GM10248 (cell line): ENCODE measurements at regions not wholly inside any gene's neighbourhood (a gene's known extent, or its start where the extent isn't known, plus 50 kb on each side); places are given as distances from the start of the nearest gene placed in this dataset.

Experiments
- CTCF ChIA-PET: fragments of 300-600 bp; sonication (Branson Sonifier 250); formaldehyde crosslinking; extraction: SDS; loops from one replicate; lab custom pipeline; 2021; ENCODE audit warnings: antibody characterized with exemption; lab: Yijun Ruan, JAX
- POLR2A ChIA-PET: fragments of 350-650 bp; sonication (Branson Sonifier 250); formaldehyde crosslinking; extraction: SDS; loops from one replicate; lab custom pipeline; 2020; ENCODE audit warnings: antibody characterized with exemption; lab: Yijun Ruan, JAX
- DNase-seq: peaks from one replicate; pipeline ENCODE4 v3.0.0; 2012; ENCODE audit errors: extremely low spot score
- CTCF ChIP-seq: IDR thresholded peaks from 2 replicates; pipeline ENCODE4 v1.5.1; 2012; ENCODE audit warnings: mild to moderate bottlenecking, low read depth; ENCODE audit errors: extremely low read depth, missing control alignments, control extremely low read depth

GRCh38 chr21:35873441-35873840 lies 186.9 kb downstream of the SETD4 start:
- TF ChIP-seq CTCF, result no peak
- ChIA-PET CTCF (interaction anchor here (1.1 to 1.4 kb wide), 2 partner anchors 11 to 21 kb away, joined by 3 read pairs; no protein-coding TSS in a partner anchor), POLR2A (no interaction called here)
- no peak for DNase-seq

- CTCF ChIA-PET, result no interaction called here
- no peak for TF ChIP-seq CTCF
- no peak for DNase-seq
- POLR2A ChIA-PET, result no interaction called here
These were observed 188.4 kb downstream of the SETD4 start for GRCh38 chr21:35871906-35872305.

GRCh38 chr21:35868869-35869223 lies 191.5 kb downstream of the SETD4 start:
- CTCF ChIA-PET, result no interaction called here
- DNase-seq, result no peak
- POLR2A ChIA-PET, result no interaction called here
- TF ChIP-seq CTCF, result no peak

GRCh38 chr21:35868005-35868868 lies 192.1 kb downstream of the SETD4 start:
- no peak for DNase-seq
- POLR2A ChIA-PET, result no interaction called here
- TF ChIP-seq CTCF, result no peak
- CTCF ChIA-PET, result no interaction called here

GRCh38 chr21:35864039-35864438 lies 196.3 kb downstream of the SETD4 start:
- TF ChIP-seq CTCF, result no peak
- CTCF ChIA-PET, result no interaction called here
- no peak for DNase-seq
- POLR2A ChIA-PET, result no interaction called here

- TF ChIP-seq CTCF, result no peak
- CTCF ChIA-PET, result no interaction called here
- DNase-seq, result no peak
- POLR2A ChIA-PET, result no interaction called here
These were observed 197.4 kb downstream of the SETD4 start for GRCh38 chr21:35862969-35863368.
